K562 (cell line): ENCODE measurements at regions not wholly inside any gene's neighbourhood (a gene's known extent, or its start where the extent isn't known, plus 50 kb on each side); places are given as distances from the start of the nearest gene placed in this dataset.

Experiments
- ATAC-seq: fragments of 200-7000 bp; cut with Tn5 transposase; 3 replicates; pipeline ENCODE4 v1.9.1; 2020; ENCODE audit warnings: moderate library complexity
- BruUV-seq: library from RNA; stranded (reverse); fragments of 400-500 nt; replicated peaks from 2 replicates; lab custom pipeline; 2021; lab: Mats Ljungman, UMichigan
- CTCF ChIA-PET: fragments of 300-600 bp; formaldehyde crosslinking; extraction: SDS; loops from one replicate; lab custom pipeline; 2021; ENCODE audit warnings: low intra/inter-chr PET ratio; lab: Yijun Ruan, JAX
- POLR2A ChIA-PET: fragments of 300-600, 350-650 bp; sonication (Branson Sonifier 250); formaldehyde crosslinking; extraction: SDS; loops from one replicate; lab custom pipeline; 2021; ENCODE audit warnings: antibody characterized with exemption, inconsistent platforms; lab: Yijun Ruan, JAX
- DNase-seq, 4 experiments: peaks; one replicate each; pipeline versions ENCODE4 v3.0.0 to v3.0.0-alpha.2; 2011 to 2018; ENCODE audit warnings: low spot score in 3 of 4, mixed read lengths in 3 of 4; ENCODE audit errors: extremely low read depth in 1 of 4
- FAIRE-seq: peaks from 2 replicates; lab custom pipeline; 2011; peaks lifted over from hg19 to GRCh38; lab: Jason Lieb, UNC
- H2AFZ ChIP-seq: 2 replicates; pipeline ENCODE4 v1.6.0; 2011; ENCODE audit warnings: low read depth, low read length, control low read depth, inconsistent platforms
- H3K27ac ChIP-seq: fragments of 200-600 bp; 3 replicates; pipeline ENCODE4 v1.8.0; 2011; ENCODE audit warnings: low read depth, mild to moderate bottlenecking, control low read depth, inconsistent platforms, low read length, moderate library complexity, mixed read lengths; ENCODE audit errors: extremely low read depth
- H3K27me3 ChIP-seq, 2 experiments: fragments of 300-600 bp in 1 of 2; 2 replicates in 1 of 2; 3 replicates in 1 of 2; pipeline versions ENCODE4 v1.6.0 to v1.8.0; 2011; ENCODE audit warnings: inconsistent platforms in 2 of 2, low read length in 2 of 2, mild to moderate bottlenecking in 1 of 2, mixed read lengths in 1 of 2, moderate library complexity in 1 of 2; ENCODE audit not compliant: control insufficient read depth in 2 of 2, insufficient read depth in 2 of 2
- H3K36me3 ChIP-seq: fragments of 300-600 bp; 3 replicates; pipeline ENCODE4 v1.8.0; 2011; ENCODE audit warnings: mild to moderate bottlenecking, low read length, inconsistent platforms; ENCODE audit not compliant: control insufficient read depth, insufficient read depth
- H3K4me1 ChIP-seq, 2 experiments: fragments of 200-600 bp in 1 of 2; replicated peaks in 1 of 2; 2 replicates in 1 of 2; 3 replicates in 1 of 2; pipeline versions ENCODE4 v1.5.1 to v1.8.0; 2011; ENCODE audit warnings: inconsistent platforms in 2 of 2, low read length in 2 of 2, mild to moderate bottlenecking in 1 of 2, mixed read lengths in 1 of 2, moderate library complexity in 1 of 2; ENCODE audit not compliant: control insufficient read depth in 2 of 2, insufficient read depth in 2 of 2
- H3K4me2 ChIP-seq: 2 replicates; pipeline ENCODE4 v1.6.1; 2011; ENCODE audit warnings: low read length, control low read depth, inconsistent platforms, mixed read lengths; ENCODE audit not compliant: insufficient read depth
- H3K4me3 ChIP-seq: fragments of 200-600 bp; sonication (generic), shearing (Covaris generic); 2 replicates; pipeline ENCODE4 v1.5.1; 2016; ENCODE audit warnings: control low read depth, inconsistent platforms
- H3K79me2 ChIP-seq: fragments of 200-600 bp; 3 replicates; pipeline ENCODE4 v1.8.0; 2011; ENCODE audit warnings: low read length, inconsistent platforms; ENCODE audit not compliant: control insufficient read depth, insufficient read depth
- H3K9ac ChIP-seq, 2 experiments: 2 replicates each; pipeline versions ENCODE4 v1.6.0 to v1.6.1; 2011; ENCODE audit warnings: low read depth in 2 of 2, low read length in 2 of 2, control low read depth in 1 of 2, inconsistent platforms in 1 of 2, mild to moderate bottlenecking in 1 of 2, mixed read lengths in 1 of 2; ENCODE audit not compliant: insufficient read depth in 1 of 2
- H3K9me1 ChIP-seq: one replicate; pipeline ENCODE4 v1.6.0; 2011; ENCODE audit warnings: inconsistent platforms, mild to moderate bottlenecking, low read length, moderate library complexity; ENCODE audit not compliant: control insufficient read depth, insufficient read depth
- H3K9me3 ChIP-seq: replicated peaks from 2 replicates; pipeline ENCODE4 v1.5.1; 2011; ENCODE audit warnings: low read depth, low read length, inconsistent platforms; ENCODE audit not compliant: control insufficient read depth, insufficient read depth
- H4K20me1 ChIP-seq: replicated peaks from 2 replicates; pipeline ENCODE4 v1.6.1; 2011; ENCODE audit warnings: low read length, inconsistent platforms, mixed read lengths; ENCODE audit not compliant: control insufficient read depth, insufficient read depth
- BMI1 ChIP-seq: fragments of 150-350 bp; IDR thresholded peaks from 2 replicates; pipeline ENCODE4 v1.6.1; 2014; ENCODE audit warnings: low read length
- GTF2F1 ChIP-seq: IDR thresholded peaks from 2 replicates; pipeline ENCODE4 v1.6.1; 2011; ENCODE audit warnings: low read depth, low read length, improper control_type of control experiment
- HMG20A ChIP-seq: fragments of 450-650 bp; formaldehyde crosslinking; conservative IDR thresholded peaks from 2 replicates; pipeline ENCODE4 v1.4.0; 2020; ENCODE audit warnings: mild to moderate bottlenecking, mixed read lengths
- MTF1 ChIP-seq: fragments of 250-450 bp; sonication (Bioruptor Pico); IDR thresholded peaks from 2 replicates; pipeline ENCODE4 v1.9.0; 2021; ENCODE audit warnings: moderate library complexity, mild to moderate bottlenecking, inconsistent platforms, borderline replicate concordance
- MYBL2 ChIP-seq, 2 experiments: fragments of 450-650 bp in 1 of 2; sonication (generic) in 1 of 2; formaldehyde crosslinking in 1 of 2; IDR thresholded peaks; 2 replicates each; pipeline versions ENCODE4 v1.6.1 to v1.8.1; 2017 to 2022; ENCODE audit warnings: borderline replicate concordance in 1 of 2, inconsistent platforms in 1 of 2, low read depth in 1 of 2, mild to moderate bottlenecking in 1 of 2, missing genetic modification reagents in 1 of 2, moderate library complexity in 1 of 2
- POLR2AphosphoS2 ChIP-seq: IDR thresholded peaks from 2 replicates; pipeline ENCODE4 v1.6.1; 2012; ENCODE audit warnings: low read length, improper control_type of control experiment
- PPARD ChIP-seq: fragments of 250-450 bp; sonication (Bioruptor Pico); IDR thresholded peaks from 2 replicates; pipeline ENCODE4 v1.8.0; 2022; ENCODE audit warnings: inconsistent platforms, mild to moderate bottlenecking, moderate library complexity
- PRPF4 ChIP-seq: fragments of 200-400 bp; formaldehyde crosslinking; IDR thresholded peaks from one replicate; pipeline ENCODE4 v1.6.1; 2017; ENCODE audit warnings: low read length, low read depth, mild to moderate bottlenecking; ENCODE audit not compliant: insufficient read depth, poor library complexity, severe bottlenecking
- TCF7 ChIP-seq: sonication (generic); IDR thresholded peaks from 2 replicates; pipeline ENCODE4 v1.6.1; 2016; ENCODE audit warnings: antibody characterized with exemption, borderline replicate concordance
- ZFP1 ChIP-seq: fragments of 450-650 bp; formaldehyde crosslinking; IDR thresholded peaks from 2 replicates; pipeline ENCODE4 v1.4.0; 2020; ENCODE audit warnings: mild to moderate bottlenecking, mixed read lengths
- ZNF232 ChIP-seq: sonication (generic); formaldehyde crosslinking; IDR thresholded peaks from 2 replicates; pipeline ENCODE4 v1.8.0; 2022; ENCODE audit warnings: mild to moderate bottlenecking, missing genetic modification reagents
- ZNF263 ChIP-seq: sonication (generic); formaldehyde crosslinking; IDR thresholded peaks from 2 replicates; pipeline ENCODE4 v1.8.0; 2022; ENCODE audit warnings: mild to moderate bottlenecking, missing genetic modification reagents, borderline replicate concordance
- WGBS: fragments of 100-300 bp; shearing (Covaris generic); methylation state at CpG from one replicate; pipeline ENCODE4 v1.1.6; 2016; ENCODE audit warnings: low coverage, mixed read lengths; ENCODE audit not compliant: insufficient coverage; ENCODE audit errors: missing lambda C conversion rate; 5-methylcytosine and 5-hydroxymethylcytosine counted together
- in situ Hi-C: fragments of 300-500 bp; cut with MboI; formaldehyde crosslinking; loops from 4 replicates; pipeline ENCODE4 v1.15.0; 2018; ENCODE audit warnings: inconsistent platforms, mixed read lengths
- intact Hi-C: fragments of 100-400 bp; cut with micrococcal nuclease; formaldehyde crosslinking; loops from 2 replicates; pipeline ENCODE4 v1.14.2; 2022
- TF ChIP-seq, protein P1 (sequence below): sonication (generic); formaldehyde crosslinking; IDR thresholded peaks from 2 replicates; pipeline ENCODE4 v1.8.0; 2022; ENCODE audit warnings: missing genetic modification reagents, mild to moderate bottlenecking, borderline replicate concordance
- TF ChIP-seq, protein P2 (sequence below): fragments of 200-400 bp; formaldehyde crosslinking; IDR thresholded peaks from 2 replicates; pipeline ENCODE4 v1.6.1; 2017; ENCODE audit warnings: mild to moderate bottlenecking, low read depth, low read length, moderate library complexity
- TF ChIP-seq, protein P3 (sequence below), 2 experiments: fragments of 450-650 bp in 1 of 2; IDR thresholded peaks; 2 replicates each; pipeline ENCODE4 v1.6.1; 2011 to 2017; ENCODE audit warnings: low read depth in 2 of 2, antibody characterized with exemption in 1 of 2, borderline replicate concordance in 1 of 2, low read length in 1 of 2, mild to moderate bottlenecking in 1 of 2, mixed read lengths in 1 of 2; ENCODE audit not compliant: control insufficient read depth in 1 of 2

DNA sequence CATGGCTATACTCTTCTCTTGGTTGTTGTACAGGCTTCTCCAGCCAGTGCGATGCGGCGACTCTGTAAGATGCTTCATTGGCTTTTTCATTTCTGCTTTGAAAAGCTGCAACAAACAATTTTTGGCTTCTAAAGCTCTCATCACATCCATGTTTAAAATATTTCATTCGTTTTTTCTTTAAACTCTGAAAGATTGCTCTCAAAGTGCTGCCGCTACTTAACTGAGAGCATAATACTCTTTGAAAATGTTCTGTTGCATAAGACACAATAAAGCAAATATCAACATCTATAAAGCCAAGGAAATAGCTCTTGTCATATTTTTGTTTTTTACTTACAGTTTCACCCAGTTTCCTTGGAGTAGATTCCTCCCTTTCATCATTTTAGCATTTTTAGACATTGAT is 468.3 kb downstream of the TBC1D22A start:
- ChIA-PET POLR2A (no interaction called here), CTCF (no interaction called here)
- Histone ChIP-seq H3K27me3 (no peaks in the 10 kb centered on the region), H3K9me3 (no peaks in the 10 kb centered on the region), H3K36me3 (no peaks in the 10 kb centered on the region), H4K20me1 (no peaks in the 10 kb centered on the region), H3K4me3 (no peak overlapping the region), H3K4me2 (no peak overlapping the region), H3K9me1 (no peaks in the 10 kb centered on the region), H2AFZ (no peak overlapping the region), H3K27ac (no peak overlapping the region), H3K4me1 (no peaks in the 10 kb centered on the region), H3K9ac (no peak overlapping the region), H3K79me2 (no peaks in the 10 kb centered on the region)
- no peak for ATAC-seq
- no TSS peak for BruUV-seq
- DNase-seq = no peak
- WGBS = 1% methylated on average over 5 of the region's 5 CpGs
- FAIRE-seq = no peak
- intact Hi-C loops = no loop called here
- in situ Hi-C loops = no loop called here
- TF ChIP-seq, protein P1, sequence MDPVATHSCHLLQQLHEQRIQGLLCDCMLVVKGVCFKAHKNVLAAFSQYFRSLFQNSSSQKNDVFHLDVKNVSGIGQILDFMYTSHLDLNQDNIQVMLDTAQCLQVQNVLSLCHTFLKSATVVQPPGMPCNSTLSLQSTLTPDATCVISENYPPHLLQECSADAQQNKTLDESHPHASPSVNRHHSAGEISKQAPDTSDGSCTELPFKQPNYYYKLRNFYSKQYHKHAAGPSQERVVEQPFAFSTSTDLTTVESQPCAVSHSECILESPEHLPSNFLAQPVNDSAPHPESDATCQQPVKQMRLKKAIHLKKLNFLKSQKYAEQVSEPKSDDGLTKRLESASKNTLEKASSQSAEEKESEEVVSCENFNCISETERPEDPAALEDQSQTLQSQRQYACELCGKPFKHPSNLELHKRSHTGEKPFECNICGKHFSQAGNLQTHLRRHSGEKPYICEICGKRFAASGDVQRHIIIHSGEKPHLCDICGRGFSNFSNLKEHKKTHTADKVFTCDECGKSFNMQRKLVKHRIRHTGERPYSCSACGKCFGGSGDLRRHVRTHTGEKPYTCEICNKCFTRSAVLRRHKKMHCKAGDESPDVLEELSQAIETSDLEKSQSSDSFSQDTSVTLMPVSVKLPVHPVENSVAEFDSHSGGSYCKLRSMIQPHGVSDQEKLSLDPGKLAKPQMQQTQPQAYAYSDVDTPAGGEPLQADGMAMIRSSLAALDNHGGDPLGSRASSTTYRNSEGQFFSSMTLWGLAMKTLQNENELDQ (CRISPR knock-in tag) = no peak
- TF ChIP-seq MTF1 (no peak), BMI1 (no peak), ZFP1 (no peak), HMG20A (CRISPR knock-in tag) (no peak), PPARD (CRISPR knock-in tag) (no peak), ZNF232 (CRISPR knock-in tag) (no peak), POLR2AphosphoS2 (no peak), PRPF4 (no peak), ZNF263 (CRISPR knock-in tag) (no peak), TCF7 (no peak), GTF2F1 (no peak), MYBL2 (IDR thresholded peaks at IDR 0.05; ENCODE audit: low read depth) (no peak), MYBL2 (CRISPR knock-in tag; IDR thresholded peaks at IDR 0.05; ENCODE audit: borderline replicate concordance) (no peak)
- TF ChIP-seq, protein P2, sequence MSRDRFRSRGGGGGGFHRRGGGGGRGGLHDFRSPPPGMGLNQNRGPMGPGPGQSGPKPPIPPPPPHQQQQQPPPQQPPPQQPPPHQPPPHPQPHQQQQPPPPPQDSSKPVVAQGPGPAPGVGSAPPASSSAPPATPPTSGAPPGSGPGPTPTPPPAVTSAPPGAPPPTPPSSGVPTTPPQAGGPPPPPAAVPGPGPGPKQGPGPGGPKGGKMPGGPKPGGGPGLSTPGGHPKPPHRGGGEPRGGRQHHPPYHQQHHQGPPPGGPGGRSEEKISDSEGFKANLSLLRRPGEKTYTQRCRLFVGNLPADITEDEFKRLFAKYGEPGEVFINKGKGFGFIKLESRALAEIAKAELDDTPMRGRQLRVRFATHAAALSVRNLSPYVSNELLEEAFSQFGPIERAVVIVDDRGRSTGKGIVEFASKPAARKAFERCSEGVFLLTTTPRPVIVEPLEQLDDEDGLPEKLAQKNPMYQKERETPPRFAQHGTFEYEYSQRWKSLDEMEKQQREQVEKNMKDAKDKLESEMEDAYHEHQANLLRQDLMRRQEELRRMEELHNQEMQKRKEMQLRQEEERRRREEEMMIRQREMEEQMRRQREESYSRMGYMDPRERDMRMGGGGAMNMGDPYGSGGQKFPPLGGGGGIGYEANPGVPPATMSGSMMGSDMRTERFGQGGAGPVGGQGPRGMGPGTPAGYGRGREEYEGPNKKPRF = no peak
- TF ChIP-seq, protein P3, sequence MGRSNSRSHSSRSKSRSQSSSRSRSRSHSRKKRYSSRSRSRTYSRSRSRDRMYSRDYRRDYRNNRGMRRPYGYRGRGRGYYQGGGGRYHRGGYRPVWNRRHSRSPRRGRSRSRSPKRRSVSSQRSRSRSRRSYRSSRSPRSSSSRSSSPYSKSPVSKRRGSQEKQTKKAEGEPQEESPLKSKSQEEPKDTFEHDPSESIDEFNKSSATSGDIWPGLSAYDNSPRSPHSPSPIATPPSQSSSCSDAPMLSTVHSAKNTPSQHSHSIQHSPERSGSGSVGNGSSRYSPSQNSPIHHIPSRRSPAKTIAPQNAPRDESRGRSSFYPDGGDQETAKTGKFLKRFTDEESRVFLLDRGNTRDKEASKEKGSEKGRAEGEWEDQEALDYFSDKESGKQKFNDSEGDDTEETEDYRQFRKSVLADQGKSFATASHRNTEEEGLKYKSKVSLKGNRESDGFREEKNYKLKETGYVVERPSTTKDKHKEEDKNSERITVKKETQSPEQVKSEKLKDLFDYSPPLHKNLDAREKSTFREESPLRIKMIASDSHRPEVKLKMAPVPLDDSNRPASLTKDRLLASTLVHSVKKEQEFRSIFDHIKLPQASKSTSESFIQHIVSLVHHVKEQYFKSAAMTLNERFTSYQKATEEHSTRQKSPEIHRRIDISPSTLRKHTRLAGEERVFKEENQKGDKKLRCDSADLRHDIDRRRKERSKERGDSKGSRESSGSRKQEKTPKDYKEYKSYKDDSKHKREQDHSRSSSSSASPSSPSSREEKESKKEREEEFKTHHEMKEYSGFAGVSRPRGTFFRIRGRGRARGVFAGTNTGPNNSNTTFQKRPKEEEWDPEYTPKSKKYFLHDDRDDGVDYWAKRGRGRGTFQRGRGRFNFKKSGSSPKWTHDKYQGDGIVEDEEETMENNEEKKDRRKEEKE (IDR thresholded peaks at IDR 0.05; ENCODE audit: borderline replicate concordance in 1 of 2, control insufficient read depth in 1 of 2, low read depth in 2 of 2, low read length in 1 of 2) = no peak
